H1 (cell line): ENCODE measurements at regions not wholly inside any gene's neighbourhood (a gene's known extent, or its start where the extent isn't known, plus 50 kb on each side); places are given as distances from the start of the nearest gene placed in this dataset.

Experiments used
- CTCF ChIA-PET: fragments of 300-600 bp; sonication (Branson Sonifier 250); formaldehyde crosslinking; loops from one replicate; lab custom pipeline; 2021; ENCODE audit not compliant: partially characterized antibody; lab: Charles Lee
- POLR2A ChIA-PET: fragments of 300-600 bp; sonication (Branson Sonifier 250); formaldehyde crosslinking; loops from one replicate; lab custom pipeline; 2021; ENCODE audit warnings: inconsistent platforms; ENCODE audit not compliant: partially characterized antibody; lab: Charles Lee
- DNase-seq, 2 experiments: peaks; one replicate each; pipeline versions ENCODE4 v3.0.0 to v3.0.0-alpha.2; 2010 to 2022; ENCODE audit warnings: low spot score in 2 of 2, low read depth in 1 of 2, mixed read lengths in 1 of 2
- FAIRE-seq: peaks from 2 replicates; lab custom pipeline; 2011; peaks lifted over from hg19 to GRCh38; lab: Jason Lieb, UNC
- H2AFZ ChIP-seq: 2 replicates; pipeline ENCODE4 v1.8.1; 2012; ENCODE audit warnings: low read length, inconsistent platforms
- H2AK5ac ChIP-seq: 2 replicates; pipeline ENCODE4 v1.6.1; 2013; ENCODE audit warnings: low read depth, low read length
- H2BK120ac ChIP-seq: replicated peaks from 2 replicates; pipeline ENCODE3; 2013; ENCODE audit warnings: low read depth, low read length, inconsistent platforms
- H2BK12ac ChIP-seq: 2 replicates; pipeline ENCODE4 v1.6.1; 2013; ENCODE audit warnings: low read depth, low read length
- H2BK15ac ChIP-seq: 2 replicates; pipeline ENCODE4 v1.6.1; 2013; ENCODE audit warnings: low read length
- H2BK20ac ChIP-seq: 2 replicates; pipeline ENCODE4 v1.6.1; 2013; ENCODE audit warnings: low read length
- H2BK5ac ChIP-seq: 2 replicates; pipeline ENCODE4 v1.6.1; 2013; ENCODE audit warnings: low read depth, low read length
- H3K14ac ChIP-seq: 2 replicates; pipeline ENCODE4 v1.6.1; 2013; ENCODE audit warnings: inconsistent platforms; ENCODE audit not compliant: insufficient read length
- H3K18ac ChIP-seq: 2 replicates; pipeline ENCODE4 v1.6.1; 2013; ENCODE audit warnings: low read length; ENCODE audit errors: extremely low read depth
- H3K23ac ChIP-seq: 2 replicates; pipeline ENCODE4 v1.6.1; 2013; ENCODE audit warnings: inconsistent platforms; ENCODE audit not compliant: insufficient read length
- H3K23me2 ChIP-seq: 2 replicates; pipeline ENCODE4 v1.6.1; 2013; ENCODE audit warnings: low read depth, low read length
- H3K27ac ChIP-seq: 2 replicates; pipeline ENCODE4 v1.6.1; 2011; ENCODE audit warnings: low read depth, low read length, inconsistent platforms
- H3K27me3 ChIP-seq, 4 experiments: replicated peaks in 1 of 4; 1 replicate in 1 of 4; 2 replicates in 3 of 4; pipeline versions ENCODE4 v1.6.1 to v1.8.1; 2011 to 2013; ENCODE audit warnings: low read length in 3 of 4, mild to moderate bottlenecking in 3 of 4, inconsistent platforms in 2 of 4, mixed read lengths in 2 of 4, moderate library complexity in 1 of 4; ENCODE audit not compliant: control insufficient read depth in 3 of 4, insufficient read depth in 3 of 4; ENCODE audit errors: extremely low read depth in 1 of 4
- H3K36me3 ChIP-seq, 4 experiments: 2 replicates each; pipeline versions ENCODE4 v1.6.1 to v1.8.1; 2011 to 2013; ENCODE audit warnings: mild to moderate bottlenecking in 4 of 4, low read length in 3 of 4, moderate library complexity in 2 of 4, control low read depth in 1 of 4, inconsistent platforms in 1 of 4; ENCODE audit not compliant: insufficient read depth in 4 of 4, control insufficient read depth in 2 of 4
- H3K4ac ChIP-seq: replicated peaks from 2 replicates; pipeline ENCODE3; 2013; ENCODE audit warnings: low read length, low read depth, mixed read lengths, inconsistent platforms; ENCODE audit not compliant: insufficient read length
- H3K4me1 ChIP-seq, 4 experiments: replicated peaks in 1 of 4; 1 replicate in 1 of 4; 2 replicates in 3 of 4; pipeline versions ENCODE4 v1.6.1 to v1.8.1; 2011 to 2013; ENCODE audit warnings: low read length in 3 of 4, inconsistent platforms in 2 of 4, mixed read lengths in 1 of 4; ENCODE audit not compliant: insufficient read depth in 4 of 4, control insufficient read depth in 3 of 4
- H3K4me2 ChIP-seq, 2 experiments: 2 replicates each; pipeline versions ENCODE4 v1.6.1 to v1.8.1; 2011 to 2013; ENCODE audit warnings: low read depth in 2 of 2, low read length in 2 of 2, control low read depth in 1 of 2, inconsistent platforms in 1 of 2, mild to moderate bottlenecking in 1 of 2; ENCODE audit not compliant: insufficient read depth in 1 of 2
- H3K4me3 ChIP-seq, 4 experiments: fragments of 200-600, 300-600 bp in 1 of 4; sonication (generic), shearing (Covaris generic), sonication (Bioruptor Twin) in 1 of 4; 2 replicates each; pipeline versions ENCODE4 v1.5.1 to v1.8.1; 2011 to 2016; ENCODE audit warnings: low read length in 4 of 4, low read depth in 3 of 4, control low read depth in 2 of 4, inconsistent platforms in 2 of 4, mild to moderate bottlenecking in 2 of 4, mixed read lengths in 1 of 4, moderate library complexity in 1 of 4; ENCODE audit not compliant: insufficient read depth in 2 of 4; ENCODE audit errors: extremely low read depth in 1 of 4
- H3K56ac ChIP-seq: replicated peaks from 2 replicates; pipeline ENCODE3; 2013; ENCODE audit warnings: low read depth, mild to moderate bottlenecking, mixed read lengths, low read length, inconsistent platforms; ENCODE audit not compliant: insufficient read length
- H3K79me1 ChIP-seq: 2 replicates; pipeline ENCODE4 v1.6.1; 2013; ENCODE audit warnings: low read depth, low read length, control low read depth
- H3K79me2 ChIP-seq, 2 experiments: 2 replicates each; pipeline versions ENCODE4 v1.6.1 to v1.8.1; 2012 to 2013; ENCODE audit warnings: low read length in 2 of 2, mild to moderate bottlenecking in 2 of 2, inconsistent platforms in 1 of 2; ENCODE audit not compliant: insufficient read depth in 2 of 2, control insufficient read depth in 1 of 2
- H3K9ac ChIP-seq, 4 experiments: replicated peaks in 1 of 4; 1 replicate in 1 of 4; 2 replicates in 3 of 4; pipeline versions ENCODE4 v1.6.1 to v1.8.1; 2011 to 2013; ENCODE audit warnings: low read depth in 3 of 4, low read length in 3 of 4, control low read depth in 2 of 4, mild to moderate bottlenecking in 2 of 4, moderate library complexity in 2 of 4, inconsistent platforms in 1 of 4; ENCODE audit errors: extremely low read depth in 1 of 4
- H3K9me3 ChIP-seq, 2 experiments: 2 replicates each; pipeline versions ENCODE4 v1.6.1 to v1.8.1; 2012 to 2013; ENCODE audit warnings: mild to moderate bottlenecking in 2 of 2, moderate library complexity in 2 of 2, control low read depth in 1 of 2, inconsistent platforms in 1 of 2, low read depth in 1 of 2, low read length in 1 of 2, mixed read lengths in 1 of 2; ENCODE audit not compliant: insufficient read depth in 2 of 2
- H4K20me1 ChIP-seq, 2 experiments: replicated peaks in 1 of 2; 2 replicates each; pipeline versions ENCODE3 to v1.8.1; 2011 to 2013; ENCODE audit warnings: inconsistent platforms in 2 of 2, low read length in 2 of 2, mild to moderate bottlenecking in 1 of 2; ENCODE audit not compliant: insufficient read depth in 2 of 2, control insufficient read depth in 1 of 2
- H4K5ac ChIP-seq: 2 replicates; pipeline ENCODE4 v1.6.1; 2013; ENCODE audit warnings: low read length, low read depth, mixed read lengths, inconsistent platforms; ENCODE audit not compliant: insufficient read length
- H4K8ac ChIP-seq: 2 replicates; pipeline ENCODE4 v1.8.0; 2013; ENCODE audit warnings: mild to moderate bottlenecking, moderate library complexity, low read length, inconsistent platforms; ENCODE audit not compliant: insufficient read depth; ENCODE audit errors: extremely low read depth
- H4K91ac ChIP-seq: replicated peaks from 2 replicates; pipeline ENCODE3; 2013; ENCODE audit warnings: low read length, mixed read lengths, inconsistent platforms; ENCODE audit not compliant: insufficient read length
- BCL11A ChIP-seq, 2 experiments: IDR thresholded peaks; one replicate each; pipeline ENCODE4 v1.6.1; 2011; ENCODE audit warnings: low read depth in 2 of 2, low read length in 2 of 2, mild to moderate bottlenecking in 2 of 2
- CHD1 ChIP-seq: IDR thresholded peaks from 2 replicates; pipeline ENCODE4 v1.6.1; 2012; ENCODE audit warnings: low read depth, low read length, improper control_type of control experiment
- CTBP2 ChIP-seq: IDR thresholded peaks from 2 replicates; pipeline ENCODE4 v1.7.0; 2011; ENCODE audit warnings: borderline replicate concordance, mild to moderate bottlenecking, moderate library complexity, mixed read lengths, low read length; ENCODE audit not compliant: insufficient read depth, insufficient read length
- EP300 ChIP-seq, 2 experiments: IDR thresholded peaks; 1 replicate in 1 of 2; 2 replicates in 1 of 2; pipeline ENCODE4 v1.6.1; 2011 to 2012; ENCODE audit warnings: low read depth in 2 of 2, low read length in 2 of 2, mild to moderate bottlenecking in 2 of 2, borderline replicate concordance in 1 of 2, inconsistent platforms in 1 of 2, moderate library complexity in 1 of 2
- FOSL1 ChIP-seq: IDR thresholded peaks from 2 replicates; pipeline ENCODE4 v1.6.1; 2011; ENCODE audit warnings: mild to moderate bottlenecking, low read depth, low read length, moderate library complexity; ENCODE audit not compliant: insufficient read depth
- PHF8 ChIP-seq: fragments of 200-600 bp; sonication (generic); conservative IDR thresholded peaks from 2 replicates; pipeline ENCODE4 v1.7.1; 2012; ENCODE audit warnings: low read depth, mild to moderate bottlenecking, inconsistent platforms, low read length, moderate library complexity
- POLR2A ChIP-seq, 2 experiments: IDR thresholded peaks; 1 replicate in 1 of 2; 2 replicates in 1 of 2; pipeline ENCODE4 v1.6.1; 2011; ENCODE audit warnings: low read depth in 2 of 2, low read length in 2 of 2, mild to moderate bottlenecking in 2 of 2; ENCODE audit errors: control extremely low read depth in 1 of 2
- RAD21 ChIP-seq, 2 experiments: IDR thresholded peaks in 1 of 2; conservative IDR thresholded peaks in 1 of 2; 2 replicates each; pipeline ENCODE4 v1.6.1; 2011; ENCODE audit warnings: low read depth in 2 of 2, low read length in 2 of 2, improper control_type of control experiment in 1 of 2, inconsistent platforms in 1 of 2, mild to moderate bottlenecking in 1 of 2, moderate library complexity in 1 of 2
- RXRA ChIP-seq: IDR thresholded peaks from 2 replicates; pipeline ENCODE4 v1.6.1; 2011; ENCODE audit warnings: low read depth, mild to moderate bottlenecking, low read length, moderate library complexity; ENCODE audit not compliant: insufficient read depth
- SP4 ChIP-seq: IDR thresholded peaks from 2 replicates; pipeline ENCODE4 v1.6.1; 2012; ENCODE audit warnings: low read length, inconsistent platforms
- TCF12 ChIP-seq: IDR thresholded peaks from 2 replicates; pipeline ENCODE4 v1.6.1; 2011; ENCODE audit warnings: low read depth, mild to moderate bottlenecking, low read length
- YY1 ChIP-seq: IDR thresholded peaks from 2 replicates; pipeline ENCODE4 v1.6.1; 2011; ENCODE audit warnings: low read depth, mild to moderate bottlenecking, low read length
- WGBS, 2 experiments: shearing (Covaris generic) in 1 of 2; methylation state at CpG; one replicate each; pipeline versions ENCODE4 v1.1.6 to v1.1.7; 2013 to 2015; ENCODE audit warnings: low lambda C conversion rate in 2 of 2, mixed read lengths in 2 of 2, inconsistent platforms in 1 of 2, low coverage in 1 of 2, missing lambda C conversion rate in 1 of 2; ENCODE audit not compliant: insufficient replicate concordance in 2 of 2, insufficient coverage in 1 of 2, insufficient read length in 1 of 2; ENCODE audit errors: extremely low coverage in 1 of 2, missing lambda C conversion rate in 1 of 2; 5-methylcytosine and 5-hydroxymethylcytosine counted together
- TF ChIP-seq, protein P1 (sequence below), 3 experiments: IDR thresholded peaks; 1 replicate in 2 of 3; 2 replicates in 1 of 3; pipeline versions ENCODE4 v1.5.1 to v1.6.1; 2011; ENCODE audit warnings: low read length in 3 of 3, mild to moderate bottlenecking in 3 of 3, inconsistent platforms in 2 of 3, low read depth in 1 of 3, moderate library complexity in 1 of 3; ENCODE audit not compliant: insufficient read depth in 1 of 3; ENCODE audit errors: control extremely low read depth in 1 of 3

DNA sequence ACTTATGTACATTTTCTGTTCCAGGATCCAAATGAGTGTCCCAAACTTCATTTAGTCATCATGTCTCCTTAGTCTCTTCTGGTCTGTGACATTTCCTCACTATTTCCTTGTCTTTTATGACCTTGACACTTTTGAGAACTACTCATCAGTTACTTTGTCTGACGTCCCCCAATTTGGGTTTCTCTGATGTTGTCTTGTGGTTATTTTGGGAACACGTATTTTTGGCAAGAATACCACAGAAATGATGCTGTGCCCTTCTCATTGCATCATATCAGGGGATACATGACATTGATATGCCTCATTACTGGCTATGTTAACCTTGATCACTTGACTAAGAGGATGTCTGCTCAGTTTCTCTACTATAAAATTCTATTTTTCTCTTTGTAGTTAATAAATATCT lies 308.8 kb downstream of the ZNF674 start:
- FAIRE-seq (no peak), DNase-seq (no peak)
- Histone ChIP-seq H3K4ac (no peak overlapping the region), H3K23ac (no peak overlapping the region), H3K79me2 (no peaks in the 10 kb centered on the region), H3K4me1 (no peaks in the 10 kb centered on the region), H2BK12ac (no peak overlapping the region), H4K20me1 (no peaks in the 10 kb centered on the region), H3K27me3 (no peaks in the 10 kb centered on the region), H3K79me1 (no peaks in the 10 kb centered on the region), H3K56ac (no peak overlapping the region), H2BK5ac (no peak overlapping the region), H4K5ac (no peak overlapping the region), H3K4me3 (no peak overlapping the region), H2BK120ac (no peak overlapping the region), H4K8ac (no peak overlapping the region), H3K9me3 (no peaks in the 10 kb centered on the region), H3K23me2 (no peaks in the 10 kb centered on the region), H3K4me2 (no peak overlapping the region), H2BK15ac (no peak overlapping the region), H2BK20ac (no peak overlapping the region), H3K18ac (no peak overlapping the region), H4K91ac (no peak overlapping the region), H3K27ac (no peak overlapping the region), H3K36me3 (no peaks in the 10 kb centered on the region), H3K9ac (no peak overlapping the region), H3K14ac (no peak overlapping the region), H2AFZ (no peak overlapping the region), H2AK5ac (no peak overlapping the region)
- ChIA-PET POLR2A (no interaction called here), CTCF (no interaction called here)
- 90% methylated on average over 2 of the region's 2 CpGs; no CpG with 5 or more reads in 1 of the 2 experiments for WGBS, 2 experiments
- TF ChIP-seq POLR2A (IDR thresholded peaks at IDR 0.05; ENCODE audit: control extremely low read depth in 1 of 2, low read depth in 2 of 2, low read length in 2 of 2) (no peak), FOSL1 (no peak), BCL11A (IDR thresholded peaks at IDR 0.05; ENCODE audit: low read depth in 2 of 2, low read length in 2 of 2) (no peak), CHD1 (no peak), RAD21 (IDR thresholded peaks at IDR 0.05 in 1 of 2, conservative IDR thresholded peaks at IDR 0.05 in 1 of 2; ENCODE audit: low read depth in 2 of 2, low read length in 2 of 2) (no peak), EP300 (IDR thresholded peaks at IDR 0.05; ENCODE audit: borderline replicate concordance in 1 of 2, low read depth in 2 of 2, low read length in 2 of 2) (no peak), SP4 (no peak), YY1 (no peak), RXRA (no peak), TCF12 (no peak), CTBP2 (no peak), PHF8 (no peak)
- TF ChIP-seq, protein P1, sequence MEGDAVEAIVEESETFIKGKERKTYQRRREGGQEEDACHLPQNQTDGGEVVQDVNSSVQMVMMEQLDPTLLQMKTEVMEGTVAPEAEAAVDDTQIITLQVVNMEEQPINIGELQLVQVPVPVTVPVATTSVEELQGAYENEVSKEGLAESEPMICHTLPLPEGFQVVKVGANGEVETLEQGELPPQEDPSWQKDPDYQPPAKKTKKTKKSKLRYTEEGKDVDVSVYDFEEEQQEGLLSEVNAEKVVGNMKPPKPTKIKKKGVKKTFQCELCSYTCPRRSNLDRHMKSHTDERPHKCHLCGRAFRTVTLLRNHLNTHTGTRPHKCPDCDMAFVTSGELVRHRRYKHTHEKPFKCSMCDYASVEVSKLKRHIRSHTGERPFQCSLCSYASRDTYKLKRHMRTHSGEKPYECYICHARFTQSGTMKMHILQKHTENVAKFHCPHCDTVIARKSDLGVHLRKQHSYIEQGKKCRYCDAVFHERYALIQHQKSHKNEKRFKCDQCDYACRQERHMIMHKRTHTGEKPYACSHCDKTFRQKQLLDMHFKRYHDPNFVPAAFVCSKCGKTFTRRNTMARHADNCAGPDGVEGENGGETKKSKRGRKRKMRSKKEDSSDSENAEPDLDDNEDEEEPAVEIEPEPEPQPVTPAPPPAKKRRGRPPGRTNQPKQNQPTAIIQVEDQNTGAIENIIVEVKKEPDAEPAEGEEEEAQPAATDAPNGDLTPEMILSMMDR (IDR thresholded peaks at IDR 0.05; ENCODE audit: control extremely low read depth in 1 of 3, insufficient read depth in 1 of 3, low read depth in 1 of 3, low read length in 3 of 3), result no peak
